HEK293 (cell line): ENCODE measurements at regions not wholly inside any gene's neighbourhood (a gene's known extent, or its start where the extent isn't known, plus 50 kb on each side); places are given as distances from the start of the nearest gene placed in this dataset.

Experiments
- CTCF ChIA-PET: fragments of 350-600 bp; formaldehyde crosslinking; extraction: SDS; loops from one replicate; lab custom pipeline; 2021; ENCODE audit warnings: antibody characterized with exemption; lab: Yijun Ruan, JAX
- POLR2A ChIA-PET: fragments of 300-600 bp; formaldehyde crosslinking; extraction: SDS; loops from one replicate; lab custom pipeline; 2020; ENCODE audit warnings: antibody characterized with exemption, inconsistent platforms; lab: Yijun Ruan, JAX
- H3K27ac ChIP-seq: fragments of 200-500 bp; sonication (Bioruptor generic); 2 replicates; pipeline ENCODE4 v1.5.1; 2014; ENCODE audit warnings: low read depth, low read length, control low read depth, inconsistent platforms; ENCODE audit errors: extremely low read depth
- H3K36me3 ChIP-seq, 2 experiments: fragments of 200-500 bp in 1 of 2; sonication (Bioruptor generic) in 1 of 2; 1 replicate in 1 of 2; 2 replicates in 1 of 2; pipeline ENCODE4 v1.5.1; 2014 to 2017; ENCODE audit warnings: inconsistent platforms in 2 of 2, low read length in 2 of 2; ENCODE audit not compliant: control insufficient read depth in 2 of 2, insufficient read depth in 1 of 2
- H3K4me1 ChIP-seq: fragments of 200-500 bp; sonication (Bioruptor generic); 2 replicates; pipeline ENCODE4 v1.5.1; 2014; ENCODE audit warnings: mild to moderate bottlenecking, low read length, inconsistent platforms; ENCODE audit not compliant: control insufficient read depth, insufficient read depth
- H3K4me3 ChIP-seq: 2 replicates; pipeline ENCODE4 v1.5.1; 2011; ENCODE audit warnings: low read depth, mild to moderate bottlenecking, control low read depth, low read length, moderate library complexity
- H3K9me3 ChIP-seq: fragments of 200-500 bp; sonication (Bioruptor generic); 2 replicates; pipeline ENCODE4 v1.5.1; 2014; ENCODE audit warnings: low read depth, low read length, inconsistent platforms; ENCODE audit not compliant: control insufficient read depth, insufficient read depth
- BCL11A ChIP-seq: fragments of 450-650 bp; formaldehyde crosslinking; IDR thresholded peaks from 2 replicates; pipeline ENCODE4 v1.5.1; 2016; ENCODE audit warnings: low read depth, missing biosample characterization, missing genetic modification characterization
- GFI1B ChIP-seq: fragments of 450-650 bp; formaldehyde crosslinking; IDR thresholded peaks from 2 replicates; pipeline ENCODE4 v1.5.1; 2016; ENCODE audit warnings: missing biosample characterization, missing genetic modification characterization
- GLI4 ChIP-seq: fragments of 450-650 bp; formaldehyde crosslinking; IDR thresholded peaks from 2 replicates; pipeline ENCODE4 v1.5.1; 2016; ENCODE audit warnings: missing biosample characterization, missing genetic modification characterization
- GLIS2 ChIP-seq: fragments of 450-650 bp; formaldehyde crosslinking; IDR thresholded peaks from 2 replicates; pipeline ENCODE4 v1.5.1; 2016; ENCODE audit warnings: missing biosample characterization, missing genetic modification characterization
- HOXA7 ChIP-seq: sonication (generic); formaldehyde crosslinking; IDR thresholded peaks from 2 replicates; pipeline ENCODE4 v1.8.1; 2022; ENCODE audit warnings: missing genetic modification reagents, borderline replicate concordance
- MZF1 ChIP-seq: fragments of 450-650 bp; formaldehyde crosslinking; IDR thresholded peaks from 2 replicates; pipeline ENCODE4 v1.5.1; 2017; ENCODE audit warnings: missing biosample characterization, missing genetic modification characterization, borderline replicate concordance
- SALL2 ChIP-seq: fragments of 450-650 bp; formaldehyde crosslinking; IDR thresholded peaks from 2 replicates; pipeline ENCODE4 v1.5.0; 2017; ENCODE audit warnings: missing biosample characterization, mild to moderate bottlenecking, missing genetic modification characterization, borderline replicate concordance
- SCRT2 ChIP-seq: fragments of 450-650 bp; formaldehyde crosslinking; IDR thresholded peaks from 2 replicates; pipeline ENCODE4 v1.5.1; 2016; ENCODE audit warnings: missing biosample characterization, missing genetic modification characterization
- WT1 ChIP-seq: fragments of 450-650 bp; formaldehyde crosslinking; IDR thresholded peaks from 2 replicates; pipeline ENCODE4 v1.5.1; 2016; ENCODE audit warnings: missing biosample characterization, missing genetic modification characterization
- YY2 ChIP-seq: fragments of 450-650 bp; formaldehyde crosslinking; IDR thresholded peaks from 2 replicates; pipeline ENCODE4 v1.5.1; 2016; ENCODE audit warnings: missing biosample characterization, missing genetic modification characterization
- ZBTB10 ChIP-seq: fragments of 450-650 bp; formaldehyde crosslinking; IDR thresholded peaks from 2 replicates; pipeline ENCODE4 v1.5.1; 2016; ENCODE audit warnings: missing biosample characterization, missing genetic modification characterization
- ZNF10 ChIP-seq: fragments of 450-650 bp; formaldehyde crosslinking; IDR thresholded peaks from 2 replicates; pipeline ENCODE4 v1.5.1; 2017; ENCODE audit warnings: missing biosample characterization, missing genetic modification characterization
- ZNF121 ChIP-seq: fragments of 450-650 bp; formaldehyde crosslinking; IDR thresholded peaks from 2 replicates; pipeline ENCODE4 v1.5.1; 2016; ENCODE audit warnings: missing biosample characterization, missing genetic modification characterization
- ZNF133 ChIP-seq: fragments of 450-650 bp; formaldehyde crosslinking; IDR thresholded peaks from 2 replicates; pipeline ENCODE4 v1.5.1; 2016; ENCODE audit warnings: missing biosample characterization, missing genetic modification characterization
- ZNF23 ChIP-seq: fragments of 450-650 bp; formaldehyde crosslinking; IDR thresholded peaks from 2 replicates; pipeline ENCODE4 v1.5.1; 2016; ENCODE audit warnings: missing biosample characterization, missing genetic modification characterization, borderline replicate concordance
- ZNF26 ChIP-seq: fragments of 450-650 bp; formaldehyde crosslinking; IDR thresholded peaks from 2 replicates; pipeline ENCODE4 v1.5.1; 2016; ENCODE audit warnings: missing biosample characterization, missing genetic modification characterization
- ZNF510 ChIP-seq: fragments of 450-650 bp; formaldehyde crosslinking; IDR thresholded peaks from 2 replicates; pipeline ENCODE4 v1.5.1; 2018; ENCODE audit warnings: mild to moderate bottlenecking, missing genetic modification characterization, missing biosample characterization; ENCODE audit not compliant: insufficient replicate concordance
- ZNF521 ChIP-seq: fragments of 450-650 bp; formaldehyde crosslinking; IDR thresholded peaks from 2 replicates; pipeline ENCODE4 v1.5.1; 2017; ENCODE audit warnings: missing biosample characterization, mild to moderate bottlenecking, missing genetic modification characterization
- ZNF548 ChIP-seq: fragments of 450-650 bp; formaldehyde crosslinking; IDR thresholded peaks from 2 replicates; pipeline ENCODE4 v1.5.1; 2016; ENCODE audit warnings: missing biosample characterization, missing genetic modification characterization
- ZNF596 ChIP-seq: fragments of 450-650 bp; IDR thresholded peaks from 2 replicates; pipeline ENCODE4 v1.5.0; 2018; ENCODE audit warnings: missing biosample characterization, mild to moderate bottlenecking, missing genetic modification characterization, moderate library complexity
- ZNF610 ChIP-seq: fragments of 450-650 bp; formaldehyde crosslinking; IDR thresholded peaks from 2 replicates; pipeline ENCODE4 v1.5.1; 2016; ENCODE audit warnings: missing biosample characterization, missing genetic modification characterization, borderline replicate concordance
- TF ChIP-seq, protein P1 (sequence below): fragments of 450-650 bp; formaldehyde crosslinking; IDR thresholded peaks from 2 replicates; pipeline ENCODE4 v1.5.1; 2016; ENCODE audit warnings: missing biosample characterization, missing genetic modification characterization, low read depth
- TF ChIP-seq, protein P2 (sequence below): fragments of 450-650 bp; formaldehyde crosslinking; conservative IDR thresholded peaks from 2 replicates; pipeline ENCODE4 v1.5.1; 2016; ENCODE audit warnings: low read depth, missing biosample characterization, missing genetic modification characterization
- TF ChIP-seq, protein P3 (sequence below): fragments of 450-650 bp; formaldehyde crosslinking; IDR thresholded peaks from 2 replicates; pipeline ENCODE4 v1.5.1; 2016; ENCODE audit warnings: missing biosample characterization, missing genetic modification characterization

GRCh38 chr4:112842513-112842912, 205.6 kb downstream of the LARP7 start:
- Histone ChIP-seq H3K36me3 (no peaks in the 10 kb centered on the region), H3K4me3 (no peak overlapping the region), H3K4me1 (no peaks in the 10 kb centered on the region), H3K9me3 (no peaks in the 10 kb centered on the region), H3K27ac (no peak overlapping the region)
- ChIA-PET POLR2A (no interaction called here), CTCF (no interaction called here)
- TF ChIP-seq MZF1 (no peak), ZNF521 (tag by site-specific recombination) (no peak), HOXA7 (CRISPR knock-in tag) (no peak), BCL11A (no peak), ZNF510 (tag by site-specific recombination) (no peak), ZNF596 (tag by site-specific recombination) (no peak), SALL2 (tag by site-specific recombination) (no peak), ZBTB10 (tag by site-specific recombination) (no peak), GLIS2 (tag by site-specific recombination) (no peak), ZNF133 (no peak), ZNF10 (tag by site-specific recombination) (no peak), SCRT2 (tag by site-specific recombination) (no peak), WT1 (no peak), GLI4 (tag by site-specific recombination) (no peak)
- TF ChIP-seq, protein P1, sequence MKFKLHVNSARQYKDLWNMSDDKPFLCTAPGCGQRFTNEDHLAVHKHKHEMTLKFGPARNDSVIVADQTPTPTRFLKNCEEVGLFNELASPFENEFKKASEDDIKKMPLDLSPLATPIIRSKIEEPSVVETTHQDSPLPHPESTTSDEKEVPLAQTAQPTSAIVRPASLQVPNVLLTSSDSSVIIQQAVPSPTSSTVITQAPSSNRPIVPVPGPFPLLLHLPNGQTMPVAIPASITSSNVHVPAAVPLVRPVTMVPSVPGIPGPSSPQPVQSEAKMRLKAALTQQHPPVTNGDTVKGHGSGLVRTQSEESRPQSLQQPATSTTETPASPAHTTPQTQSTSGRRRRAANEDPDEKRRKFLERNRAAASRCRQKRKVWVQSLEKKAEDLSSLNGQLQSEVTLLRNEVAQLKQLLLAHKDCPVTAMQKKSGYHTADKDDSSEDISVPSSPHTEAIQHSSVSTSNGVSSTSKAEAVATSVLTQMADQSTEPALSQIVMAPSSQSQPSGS, result no peak
- TF ChIP-seq, protein P2, sequence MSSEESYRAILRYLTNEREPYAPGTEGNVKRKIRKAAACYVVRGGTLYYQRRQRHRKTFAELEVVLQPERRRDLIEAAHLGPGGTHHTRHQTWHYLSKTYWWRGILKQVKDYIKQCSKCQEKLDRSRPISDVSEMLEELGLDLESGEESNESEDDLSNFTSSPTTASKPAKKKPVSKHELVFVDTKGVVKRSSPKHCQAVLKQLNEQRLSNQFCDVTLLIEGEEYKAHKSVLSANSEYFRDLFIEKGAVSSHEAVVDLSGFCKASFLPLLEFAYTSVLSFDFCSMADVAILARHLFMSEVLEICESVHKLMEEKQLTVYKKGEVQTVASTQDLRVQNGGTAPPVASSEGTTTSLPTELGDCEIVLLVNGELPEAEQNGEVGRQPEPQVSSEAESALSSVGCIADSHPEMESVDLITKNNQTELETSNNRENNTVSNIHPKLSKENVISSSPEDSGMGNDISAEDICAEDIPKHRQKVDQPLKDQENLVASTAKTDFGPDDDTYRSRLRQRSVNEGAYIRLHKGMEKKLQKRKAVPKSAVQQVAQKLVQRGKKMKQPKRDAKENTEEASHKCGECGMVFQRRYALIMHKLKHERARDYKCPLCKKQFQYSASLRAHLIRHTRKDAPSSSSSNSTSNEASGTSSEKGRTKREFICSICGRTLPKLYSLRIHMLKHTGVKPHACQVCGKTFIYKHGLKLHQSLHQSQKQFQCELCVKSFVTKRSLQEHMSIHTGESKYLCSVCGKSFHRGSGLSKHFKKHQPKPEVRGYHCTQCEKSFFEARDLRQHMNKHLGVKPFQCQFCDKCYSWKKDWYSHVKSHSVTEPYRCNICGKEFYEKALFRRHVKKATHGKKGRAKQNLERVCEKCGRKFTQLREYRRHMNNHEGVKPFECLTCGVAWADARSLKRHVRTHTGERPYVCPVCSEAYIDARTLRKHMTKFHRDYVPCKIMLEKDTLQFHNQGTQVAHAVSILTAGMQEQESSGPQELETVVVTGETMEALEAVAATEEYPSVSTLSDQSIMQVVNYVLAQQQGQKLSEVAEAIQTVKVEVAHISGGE, result no peak

DNA sequence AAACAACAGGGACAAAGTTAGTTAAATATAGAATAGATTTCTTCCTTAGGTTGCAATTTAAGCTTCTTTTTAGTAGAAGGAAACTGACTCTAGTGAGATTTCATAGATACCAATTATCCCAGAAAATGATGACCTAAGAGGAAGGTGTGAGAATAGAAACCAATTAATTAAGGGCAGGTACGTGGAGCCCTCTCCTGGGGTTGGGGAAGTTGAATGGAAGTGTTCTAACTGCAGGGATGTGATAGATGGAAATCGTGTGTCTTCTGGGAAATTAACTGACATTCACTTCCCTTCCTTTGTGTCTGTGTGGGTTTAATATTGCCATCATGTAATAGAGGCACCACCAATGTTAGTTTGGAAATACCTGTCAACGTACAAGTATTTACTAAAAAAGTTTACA, 204.1 kb upstream of the ANK2 start:
- ChIA-PET CTCF (no interaction called here), POLR2A (no interaction called here)
- no peak overlapping the region for H3K27ac ChIP-seq
- no peaks in the 10 kb centered on the region for H3K4me1 ChIP-seq
- no peak overlapping the region for H3K4me3 ChIP-seq
- H3K9me3 ChIP-seq, result no peaks in the 10 kb centered on the region
- no peak for TF ChIP-seq ZNF548 (tag by site-specific recombination)
- TF ChIP-seq ZNF23 (tag by site-specific recombination), result no peak
- no peak for TF ChIP-seq ZNF26 (tag by site-specific recombination)
- TF ChIP-seq, protein P3, sequence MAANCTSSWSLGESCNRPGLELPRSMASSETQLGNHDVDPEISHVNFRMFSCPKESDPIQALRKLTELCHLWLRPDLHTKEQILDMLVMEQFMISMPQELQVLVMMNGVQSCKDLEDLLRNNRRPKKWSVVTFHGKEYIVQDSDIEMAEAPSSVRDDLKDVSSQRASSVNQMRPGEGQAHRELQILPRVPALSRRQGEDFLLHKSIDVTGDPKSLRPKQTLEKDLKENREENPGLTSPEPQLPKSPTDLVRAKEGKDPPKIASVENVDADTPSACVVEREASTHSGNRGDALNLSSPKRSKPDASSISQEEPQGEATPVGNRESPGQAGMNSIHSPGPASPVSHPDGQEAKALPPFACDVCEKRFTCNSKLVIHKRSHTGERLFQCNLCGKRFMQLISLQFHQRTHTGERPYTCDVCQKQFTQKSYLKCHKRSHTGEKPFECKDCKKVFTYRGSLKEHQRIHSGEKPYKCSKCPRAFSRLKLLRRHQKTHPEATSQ (tag by site-specific recombination), result no peak
- TF ChIP-seq YY2 (tag by site-specific recombination), result no peak
- TF ChIP-seq GFI1B (tag by site-specific recombination), result no peak
- no peak for TF ChIP-seq ZNF121 (tag by site-specific recombination)
- no peak for TF ChIP-seq ZNF610 (tag by site-specific recombination)
- H3K36me3 ChIP-seq, result no peaks in the 10 kb centered on the region
